ENCODE measurements at regions not wholly inside any gene's neighbourhood (a gene's known extent, or its start where the extent isn't known, plus 50 kb on each side); places are given as distances from the start of the nearest gene placed in this dataset.

- no peak overlapping the region for H3K4me3 ChIP-seq (ENCODE audit: low read depth, poor library complexity, severe bottlenecking)
- TF ChIP-seq POLR2A (IDR thresholded peaks at IDR 0.05), result no peak
- no peak for TF ChIP-seq CTCF (IDR thresholded peaks at IDR 0.05)
- WGBS, 2 donors, result 50 to 66% methylated on average over 5 of the region's 5 CpGs
- intact Hi-C loops (cut with DNase I; ENCODE audit: low total_unique reads), result no loop called here
- no peak for DNase-seq (ENCODE audit: low spot score in 2 of 2)
Observed at GRCh38 chr2:150133623-150134022, 353.8 kb downstream of the RND3 start.

DNA sequence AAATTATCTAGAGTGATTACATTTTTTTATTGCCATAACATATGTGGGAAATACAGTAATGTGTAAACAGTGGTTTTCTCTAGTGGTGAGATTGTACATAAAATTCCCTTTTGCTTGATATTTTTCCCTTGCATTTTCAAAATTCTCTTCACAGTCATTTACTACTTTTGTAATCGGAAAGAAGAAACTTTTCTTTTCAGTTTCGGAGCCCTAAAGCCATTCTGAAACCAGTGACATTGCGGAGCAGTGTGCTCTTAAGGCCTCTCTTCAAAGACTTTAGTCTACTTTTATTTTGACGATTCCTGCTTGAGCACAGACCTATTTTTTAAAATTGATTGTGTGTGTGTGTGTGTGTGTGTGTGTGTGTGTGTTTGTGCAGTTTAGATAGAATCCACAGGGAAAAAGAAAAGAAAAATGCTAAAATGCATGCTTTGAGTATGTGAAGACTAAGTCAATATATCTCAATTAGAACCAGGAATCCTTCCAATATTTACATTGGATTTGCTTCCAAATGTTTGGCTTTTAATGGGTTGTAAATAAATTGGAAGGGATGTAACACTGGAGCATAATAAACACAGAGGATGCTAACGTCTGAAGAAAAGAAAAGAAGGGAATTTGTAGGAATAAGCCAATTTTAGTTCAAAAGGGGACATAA, 357.4 kb downstream of the RND3 start:
- H3K4me3 ChIP-seq (ENCODE audit: low read depth, poor library complexity, severe bottlenecking), result no peak overlapping the region
- WGBS, 2 donors, result 77 to 84% methylated on average over 5 of the region's 5 CpGs
- no peak for TF ChIP-seq CTCF (IDR thresholded peaks at IDR 0.05)
- TF ChIP-seq POLR2A (IDR thresholded peaks at IDR 0.05), result no peak
- DNase-seq (ENCODE audit: low spot score in 2 of 2), result no peak
- intact Hi-C loops (cut with DNase I; ENCODE audit: low total_unique reads), result no loop called here

- no peak overlapping the region for H3K4me3 ChIP-seq (ENCODE audit: low read depth, poor library complexity, severe bottlenecking)
- no peak for DNase-seq (ENCODE audit: low spot score in 2 of 2)
- intact Hi-C loops (cut with DNase I; ENCODE audit: low total_unique reads), result no loop called here
- no peak for TF ChIP-seq CTCF (IDR thresholded peaks at IDR 0.05)
- no peak for TF ChIP-seq POLR2A (IDR thresholded peaks at IDR 0.05)
- WGBS, 2 donors, result 84 to 91% methylated on average over 4 of the region's 4 CpGs
Observed at GRCh38 chr2:150127995-150128394, 359.5 kb downstream of the RND3 start.

GRCh38 chr2:150127346-150127990, 360.0 kb downstream of the RND3 start:
- intact Hi-C loops (cut with DNase I; ENCODE audit: low total_unique reads), result no loop called here
- TF ChIP-seq CTCF (IDR thresholded peaks at IDR 0.05) (no peak), POLR2A (IDR thresholded peaks at IDR 0.05) (no peak)
- 80 to 84% methylated on average over 6 of the region's 6 CpGs for WGBS, 2 donors
- DNase-seq (ENCODE audit: low spot score in 2 of 2), result no peak
- H3K4me3 ChIP-seq (ENCODE audit: low read depth, poor library complexity, severe bottlenecking), result no peak overlapping the region

DNA sequence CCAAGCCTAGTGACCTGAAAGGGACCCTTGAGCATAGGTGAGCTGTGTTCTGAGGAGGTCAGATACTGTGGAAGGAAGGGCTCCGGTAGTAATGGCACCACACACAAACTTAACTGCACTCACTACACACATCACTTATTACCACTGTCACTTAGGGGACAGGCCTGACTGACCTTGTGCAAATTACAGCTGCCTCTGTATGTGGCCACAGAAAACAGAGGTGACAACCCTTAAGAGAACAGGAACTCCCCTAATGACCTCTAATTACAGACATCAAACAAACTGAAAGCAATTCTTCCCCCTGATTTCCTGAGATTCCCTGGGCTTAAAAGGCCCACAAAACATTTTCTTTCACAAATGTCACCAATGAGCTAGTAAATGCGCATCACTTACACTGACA, 360.6 kb downstream of the RND3 start:
- intact Hi-C loops (cut with DNase I; ENCODE audit: low total_unique reads), result no loop called here
- TF ChIP-seq CTCF (IDR thresholded peaks at IDR 0.05) (no peak), POLR2A (IDR thresholded peaks at IDR 0.05) (no peak)
- no peak for DNase-seq (ENCODE audit: low spot score in 2 of 2)
- no peak overlapping the region for H3K4me3 ChIP-seq (ENCODE audit: low read depth, poor library complexity, severe bottlenecking)
- WGBS, 2 donors, result 92% methylated on average over 2 of the region's 2 CpGs

All from lower leg skin (tissue), 4 donors.